Astrocyte of the cerebellum (primary cell): ENCODE measurements at regions not wholly inside any gene's neighbourhood (a gene's known extent, or its start where the extent isn't known, plus 50 kb on each side); places are given as distances from the start of the nearest gene placed in this dataset.

Source experiments
- DNase-seq: peaks from one replicate; pipeline ENCODE4 v3.0.0-alpha.2; 2011; ENCODE audit warnings: low read depth
- H3K4me3 ChIP-seq: 2 replicates; pipeline ENCODE4 v1.5.1; 2011; ENCODE audit warnings: mild to moderate bottlenecking, low read depth, low read length, moderate library complexity
- in situ Hi-C: cut with HindIII; loops from 2 replicates; pipeline ENCODE4 v1.10.0; 2017; ENCODE audit warnings: low sequenced_read_pairs
- TF ChIP-seq, protein P1 (sequence below): IDR thresholded peaks from 2 replicates; pipeline ENCODE4 v1.5.1; 2012; ENCODE audit warnings: low read length, low read depth, moderate library complexity, mild to moderate bottlenecking; ENCODE audit errors: missing control alignments

- no peak overlapping the region for H3K4me3 ChIP-seq
- in situ Hi-C loops = no loop called here
- TF ChIP-seq, protein P1, sequence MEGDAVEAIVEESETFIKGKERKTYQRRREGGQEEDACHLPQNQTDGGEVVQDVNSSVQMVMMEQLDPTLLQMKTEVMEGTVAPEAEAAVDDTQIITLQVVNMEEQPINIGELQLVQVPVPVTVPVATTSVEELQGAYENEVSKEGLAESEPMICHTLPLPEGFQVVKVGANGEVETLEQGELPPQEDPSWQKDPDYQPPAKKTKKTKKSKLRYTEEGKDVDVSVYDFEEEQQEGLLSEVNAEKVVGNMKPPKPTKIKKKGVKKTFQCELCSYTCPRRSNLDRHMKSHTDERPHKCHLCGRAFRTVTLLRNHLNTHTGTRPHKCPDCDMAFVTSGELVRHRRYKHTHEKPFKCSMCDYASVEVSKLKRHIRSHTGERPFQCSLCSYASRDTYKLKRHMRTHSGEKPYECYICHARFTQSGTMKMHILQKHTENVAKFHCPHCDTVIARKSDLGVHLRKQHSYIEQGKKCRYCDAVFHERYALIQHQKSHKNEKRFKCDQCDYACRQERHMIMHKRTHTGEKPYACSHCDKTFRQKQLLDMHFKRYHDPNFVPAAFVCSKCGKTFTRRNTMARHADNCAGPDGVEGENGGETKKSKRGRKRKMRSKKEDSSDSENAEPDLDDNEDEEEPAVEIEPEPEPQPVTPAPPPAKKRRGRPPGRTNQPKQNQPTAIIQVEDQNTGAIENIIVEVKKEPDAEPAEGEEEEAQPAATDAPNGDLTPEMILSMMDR = no peak
- DNase-seq = no peak
These were observed 263.5 kb upstream of the POU3F1 start for GRCh38 chr1:38310079-38310478.

DNA sequence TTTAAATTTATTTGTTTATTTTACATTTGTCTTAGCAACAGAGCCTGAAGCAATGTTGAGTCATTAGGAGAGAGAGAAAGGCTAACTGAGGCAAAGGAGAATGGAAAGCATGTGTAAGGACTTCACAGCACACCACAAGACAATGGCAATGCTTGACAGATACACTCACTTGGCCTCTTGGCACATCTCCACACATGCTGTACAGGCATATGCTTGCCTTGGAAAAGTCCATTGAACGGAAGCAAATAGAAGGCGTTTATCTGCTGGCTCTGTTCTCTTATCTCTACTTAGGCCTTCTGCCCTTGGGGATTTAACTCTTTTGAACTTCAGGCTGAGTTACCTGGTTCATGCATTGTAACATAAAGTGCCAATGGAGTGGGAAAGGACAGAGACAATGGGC is 262.2 kb upstream of the POU3F1 start:
- no peak for DNase-seq
- TF ChIP-seq, protein P1 = no peak
- in situ Hi-C loops = no loop called here
- no peak overlapping the region for H3K4me3 ChIP-seq

GRCh38 chr1:38305666-38306065 is 259.1 kb upstream of the POU3F1 start:
- TF ChIP-seq, protein P1 = no peak
- no peak overlapping the region for H3K4me3 ChIP-seq
- in situ Hi-C loops = no loop called here
- no peak for DNase-seq

DNA sequence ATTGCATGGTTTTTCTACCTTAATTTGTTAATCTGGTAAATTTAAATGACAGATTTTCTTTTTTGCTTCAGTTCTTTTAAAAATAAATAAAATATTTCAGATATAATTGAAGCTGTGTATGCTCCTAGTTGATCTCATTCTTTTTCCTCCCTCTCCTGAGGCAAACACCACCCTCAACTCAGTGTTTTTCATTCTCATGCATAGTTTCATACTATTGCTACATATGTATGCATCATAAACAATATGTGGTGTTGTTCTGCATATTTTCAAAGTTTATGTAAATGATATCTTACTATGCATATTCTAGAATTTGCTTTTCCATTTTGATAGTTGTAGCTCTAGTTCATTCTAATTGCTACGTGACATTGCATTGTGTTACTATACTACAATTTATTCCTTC is 257.2 kb upstream of the POU3F1 start:
- in situ Hi-C loops = no loop called here
- TF ChIP-seq, protein P1 = no peak

GRCh38 chr1:38301040-38301439 is 254.4 kb upstream of the POU3F1 start:
- in situ Hi-C loops = no loop called here
- H3K4me3 ChIP-seq = no peak overlapping the region
- TF ChIP-seq, protein P1 = no peak
- DNase-seq = no peak

More for the DNA sequence above, 257.2 kb upstream of the POU3F1 start:
- H3K4me3 ChIP-seq = no peak overlapping the region
- DNase-seq = no peak

DNA sequence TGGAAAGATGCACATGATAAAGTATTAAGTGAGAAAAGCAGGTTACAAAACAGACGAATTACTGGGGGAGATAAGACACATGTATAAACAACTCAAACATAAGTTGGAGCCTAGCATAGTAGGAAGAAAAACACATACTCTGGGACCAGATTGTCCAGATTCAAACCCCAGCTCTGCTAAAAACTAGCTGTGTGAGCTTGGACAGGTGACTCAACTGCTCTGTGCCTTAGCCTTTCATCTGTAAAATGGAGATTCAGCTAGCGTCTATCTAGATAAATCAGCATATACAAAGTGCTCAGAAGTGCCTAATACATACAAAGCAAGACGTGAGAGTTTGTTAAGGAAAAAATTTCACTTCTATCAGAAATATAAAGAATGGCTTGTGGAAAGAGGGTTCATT is 254.0 kb upstream of the POU3F1 start:
- DNase-seq = no peak
- H3K4me3 ChIP-seq = no peak overlapping the region
- in situ Hi-C loops = no loop called here
- TF ChIP-seq, protein P1 = no peak

DNA sequence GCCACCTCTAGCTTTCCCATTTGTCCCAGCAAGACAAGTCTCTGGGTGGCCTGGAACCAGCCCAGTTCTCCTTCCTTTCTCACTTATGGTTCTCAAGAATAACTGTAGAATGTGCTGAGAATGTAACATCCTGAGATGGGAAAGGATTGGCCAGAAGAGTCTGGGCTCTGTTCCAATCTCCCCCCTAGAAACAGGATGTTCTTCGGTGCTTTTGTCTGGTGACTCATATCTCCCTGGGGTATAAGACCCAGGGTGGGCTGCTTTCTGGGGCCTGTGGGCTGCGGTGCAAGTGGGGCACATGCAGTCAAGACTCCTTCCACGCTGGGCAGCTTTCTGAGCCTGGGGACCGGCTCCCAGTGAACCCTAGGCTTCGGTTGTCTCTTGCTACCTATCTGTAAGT is 251.2 kb upstream of the POU3F1 start:
- in situ Hi-C loops = loop anchor here (5.0 kb wide), 1 partner anchor 56 kb away; no protein-coding TSS in a partner anchor
- TF ChIP-seq, protein P1 = no peak
- no peak overlapping the region for H3K4me3 ChIP-seq
- peak; percentile 48 for DNase-seq
